Trophoblast cell (in vitro differentiated cells and primary cell): ENCODE measurements at regions not wholly inside any gene's neighbourhood (a gene's known extent, or its start where the extent isn't known, plus 50 kb on each side); places are given as distances from the start of the nearest gene placed in this dataset.

Source experiments
- DNase-seq, 2 donors: peaks; one replicate each; pipeline ENCODE4 v3.0.0-alpha.2; 2016
- H2AFZ ChIP-seq: 2 replicates; pipeline ENCODE4 v1.6.1; 2013; ENCODE audit warnings: low read length, moderate library complexity, mild to moderate bottlenecking; ENCODE audit not compliant: insufficient read depth, poor library complexity
- H2AK5ac ChIP-seq: 2 replicates; pipeline ENCODE4 v1.6.1; 2013; ENCODE audit warnings: mild to moderate bottlenecking, low read length
- H2BK120ac ChIP-seq: 2 replicates; pipeline ENCODE4 v1.6.1; 2013; ENCODE audit warnings: low read length, mild to moderate bottlenecking, moderate library complexity; ENCODE audit not compliant: insufficient read depth, poor library complexity
- H2BK12ac ChIP-seq: 2 replicates; pipeline ENCODE4 v1.6.1; 2013; ENCODE audit warnings: mild to moderate bottlenecking, low read length, moderate library complexity
- H2BK5ac ChIP-seq: 2 replicates; pipeline ENCODE4 v1.6.1; 2013; ENCODE audit warnings: low read length, low read depth, moderate library complexity, mild to moderate bottlenecking; ENCODE audit not compliant: poor library complexity
- H3K14ac ChIP-seq: 2 replicates; pipeline ENCODE4 v1.6.1; 2013; ENCODE audit warnings: mild to moderate bottlenecking, low read length
- H3K18ac ChIP-seq: 2 replicates; pipeline ENCODE4 v1.6.1; 2013; ENCODE audit warnings: mild to moderate bottlenecking, low read length
- H3K23ac ChIP-seq: 2 replicates; pipeline ENCODE4 v1.6.1; 2013; ENCODE audit warnings: low read length
- H3K27ac ChIP-seq: 2 replicates; pipeline ENCODE4 v1.5.1; 2013; ENCODE audit warnings: low read depth, mild to moderate bottlenecking, inconsistent platforms, low read length, moderate library complexity
- H3K27me3 ChIP-seq: 2 replicates; pipeline ENCODE4 v1.6.1; 2013; ENCODE audit warnings: inconsistent platforms, mild to moderate bottlenecking, low read length, moderate library complexity; ENCODE audit not compliant: insufficient read depth
- H3K36me3 ChIP-seq, 2 experiments: 1 replicate in 1 of 2; 2 replicates in 1 of 2; pipeline ENCODE4 v1.6.1; 2013; ENCODE audit warnings: low read length in 2 of 2, mild to moderate bottlenecking in 2 of 2, moderate library complexity in 1 of 2; ENCODE audit not compliant: insufficient read depth in 2 of 2, control insufficient read depth in 1 of 2
- H3K4ac ChIP-seq: 2 replicates; pipeline ENCODE4 v1.6.1; 2013; ENCODE audit warnings: low read depth, mild to moderate bottlenecking, low read length, moderate library complexity
- H3K4me1 ChIP-seq, 2 experiments: 1 replicate in 1 of 2; 2 replicates in 1 of 2; pipeline ENCODE4 v1.6.1; 2013; ENCODE audit warnings: low read length in 2 of 2, mild to moderate bottlenecking in 2 of 2, moderate library complexity in 1 of 2; ENCODE audit not compliant: insufficient read depth in 2 of 2, control insufficient read depth in 1 of 2
- H3K4me2 ChIP-seq: 2 replicates; pipeline ENCODE4 v1.6.1; 2013; ENCODE audit warnings: inconsistent platforms, mild to moderate bottlenecking, low read length, moderate library complexity
- H3K4me3 ChIP-seq: 2 replicates; pipeline ENCODE4 v1.5.1; 2013; ENCODE audit warnings: mild to moderate bottlenecking, low read depth, low read length, inconsistent platforms
- H3K79me1 ChIP-seq: one replicate; pipeline ENCODE4 v1.6.1; 2013; ENCODE audit warnings: low read length
- H3K79me2 ChIP-seq: 2 replicates; pipeline ENCODE4 v1.6.1; 2013; ENCODE audit warnings: low read length, mild to moderate bottlenecking; ENCODE audit not compliant: control insufficient read depth, insufficient read depth, poor library complexity
- H3K9ac ChIP-seq: 2 replicates; pipeline ENCODE4 v1.6.1; 2013; ENCODE audit warnings: mild to moderate bottlenecking, low read length
- H3K9me3 ChIP-seq: 2 replicates; pipeline ENCODE4 v1.6.1; 2013; ENCODE audit warnings: low read depth, mild to moderate bottlenecking, control low read depth, inconsistent platforms, low read length; ENCODE audit not compliant: insufficient read depth
- H4K12ac ChIP-seq: 2 replicates; pipeline ENCODE4 v1.6.1; 2013; ENCODE audit warnings: low read depth, mild to moderate bottlenecking, low read length, moderate library complexity
- H4K8ac ChIP-seq: 2 replicates; pipeline ENCODE4 v1.6.1; 2013; ENCODE audit warnings: low read depth, mild to moderate bottlenecking, low read length, moderate library complexity
- H4K91ac ChIP-seq: one replicate; pipeline ENCODE4 v1.6.1; 2013; ENCODE audit warnings: low read depth, mild to moderate bottlenecking, low read length, moderate library complexity
- WGBS: extraction: QIAGEN DNeasy Blood & Tissue Kit; methylation state at CpG from one replicate; pipeline ENCODE4 v1.1.7; 2013; ENCODE audit warnings: missing lambda C conversion rate; ENCODE audit not compliant: insufficient read length, insufficient coverage; ENCODE audit errors: extremely low coverage; 5-methylcytosine and 5-hydroxymethylcytosine counted together

DNA sequence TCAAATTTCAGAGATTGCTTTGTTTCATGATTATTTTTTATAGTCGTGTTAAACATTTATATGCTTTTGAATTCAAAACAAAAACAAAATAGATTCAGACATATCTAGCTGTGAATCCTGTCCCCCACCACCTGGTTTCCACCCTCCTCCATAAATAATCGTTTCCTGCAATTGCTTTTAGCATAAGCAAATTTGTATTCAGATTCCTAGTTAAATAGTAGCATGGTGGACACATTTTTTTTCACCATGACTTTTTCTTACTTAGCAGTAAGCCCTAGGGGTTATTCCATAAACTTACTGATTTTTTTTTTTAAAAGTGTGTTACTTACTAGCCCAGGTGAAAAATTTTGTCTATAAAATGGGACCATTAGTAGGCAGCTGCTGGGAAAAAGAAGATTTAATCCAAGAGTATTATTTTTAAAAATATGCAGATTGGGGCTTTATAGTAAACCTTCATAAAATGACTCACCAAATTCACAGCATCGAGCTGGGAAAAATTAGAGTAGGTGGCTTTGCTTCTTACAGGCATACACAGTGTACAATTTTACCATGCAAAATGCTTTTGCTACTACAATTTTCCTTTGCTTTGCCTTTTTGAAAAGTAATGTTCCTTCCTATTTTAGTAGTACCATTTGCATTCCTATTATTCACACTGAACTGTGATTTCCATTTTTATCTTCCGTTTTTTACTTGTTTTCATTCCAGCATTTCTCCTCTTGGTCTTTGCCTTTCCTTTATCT, 117.8 kb downstream of the BTG1 start:
- DNase-seq = no peak
- no CpG with 5 or more reads among the region's 4 CpGs for WGBS
- H4K12ac ChIP-seq = no peak overlapping the region
- no peaks in the 10 kb centered on the region for H3K4me1 ChIP-seq
- H3K23ac ChIP-seq = no peak overlapping the region
- H3K27me3 ChIP-seq = no peaks in the 10 kb centered on the region
- H2BK5ac ChIP-seq = no peak overlapping the region
- H3K4me3 ChIP-seq = no peak overlapping the region
- no peak overlapping the region for H3K4ac ChIP-seq
- H3K9me3 ChIP-seq = no peaks in the 10 kb centered on the region
- no peaks in the 10 kb centered on the region for H3K36me3 ChIP-seq
- H3K4me2 ChIP-seq = no peak overlapping the region
- no peak overlapping the region for H2AFZ ChIP-seq
- no peak overlapping the region for H3K18ac ChIP-seq
- no peak overlapping the region for H2BK12ac ChIP-seq
- no peak overlapping the region for H2AK5ac ChIP-seq
- H3K79me2 ChIP-seq = no peaks in the 10 kb centered on the region
- no peak overlapping the region for H4K8ac ChIP-seq
- no peak overlapping the region for H3K14ac ChIP-seq
- no peak overlapping the region for H2BK120ac ChIP-seq
- no peak overlapping the region for H4K91ac ChIP-seq
- no peak overlapping the region for H3K27ac ChIP-seq
- no peak overlapping the region for H3K9ac ChIP-seq
- no peaks in the 10 kb centered on the region for H3K79me1 ChIP-seq

DNA sequence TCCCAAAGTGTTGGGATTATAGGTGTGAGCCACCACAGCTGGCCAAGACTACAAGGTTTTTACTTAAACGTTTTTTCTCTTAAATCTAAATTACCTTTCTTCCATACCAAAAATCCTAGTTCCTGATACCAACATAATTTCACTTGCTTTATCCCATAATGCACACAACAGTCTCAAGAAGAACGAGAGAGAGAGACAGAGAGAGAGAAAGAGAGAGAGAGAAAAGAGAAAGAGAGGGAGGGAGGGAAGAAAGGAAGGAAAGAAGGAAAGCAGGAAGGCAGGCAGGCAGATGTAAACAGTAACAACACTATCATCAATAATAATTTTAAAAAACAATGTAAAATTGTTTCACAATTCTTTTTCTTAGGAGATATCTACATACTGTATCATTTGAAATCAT, 118.4 kb downstream of the BTG1 start:
- no peak overlapping the region for H3K27ac ChIP-seq
- WGBS = 100% methylated on average over 1 of the region's 2 CpGs
- H2AK5ac ChIP-seq = no peak overlapping the region
- H3K27me3 ChIP-seq = no peaks in the 10 kb centered on the region
- H3K23ac ChIP-seq = no peak overlapping the region
- H2BK5ac ChIP-seq = no peak overlapping the region
- no peak overlapping the region for H3K4ac ChIP-seq
- H2BK120ac ChIP-seq = no peak overlapping the region
- H3K9me3 ChIP-seq = no peaks in the 10 kb centered on the region
- H4K12ac ChIP-seq = no peak overlapping the region
- H3K14ac ChIP-seq = no peak overlapping the region
- no peak overlapping the region for H2AFZ ChIP-seq
- no peaks in the 10 kb centered on the region for H3K4me1 ChIP-seq
- no peaks in the 10 kb centered on the region for H3K79me1 ChIP-seq
- H4K91ac ChIP-seq = no peak overlapping the region
- H3K4me2 ChIP-seq = no peak overlapping the region
- no peak overlapping the region for H3K4me3 ChIP-seq
- no peaks in the 10 kb centered on the region for H3K79me2 ChIP-seq
- no peak overlapping the region for H4K8ac ChIP-seq
- DNase-seq = no peak
- no peak overlapping the region for H3K9ac ChIP-seq
- no peaks in the 10 kb centered on the region for H3K36me3 ChIP-seq
- H3K18ac ChIP-seq = no peak overlapping the region
- H2BK12ac ChIP-seq = no peak overlapping the region

DNA sequence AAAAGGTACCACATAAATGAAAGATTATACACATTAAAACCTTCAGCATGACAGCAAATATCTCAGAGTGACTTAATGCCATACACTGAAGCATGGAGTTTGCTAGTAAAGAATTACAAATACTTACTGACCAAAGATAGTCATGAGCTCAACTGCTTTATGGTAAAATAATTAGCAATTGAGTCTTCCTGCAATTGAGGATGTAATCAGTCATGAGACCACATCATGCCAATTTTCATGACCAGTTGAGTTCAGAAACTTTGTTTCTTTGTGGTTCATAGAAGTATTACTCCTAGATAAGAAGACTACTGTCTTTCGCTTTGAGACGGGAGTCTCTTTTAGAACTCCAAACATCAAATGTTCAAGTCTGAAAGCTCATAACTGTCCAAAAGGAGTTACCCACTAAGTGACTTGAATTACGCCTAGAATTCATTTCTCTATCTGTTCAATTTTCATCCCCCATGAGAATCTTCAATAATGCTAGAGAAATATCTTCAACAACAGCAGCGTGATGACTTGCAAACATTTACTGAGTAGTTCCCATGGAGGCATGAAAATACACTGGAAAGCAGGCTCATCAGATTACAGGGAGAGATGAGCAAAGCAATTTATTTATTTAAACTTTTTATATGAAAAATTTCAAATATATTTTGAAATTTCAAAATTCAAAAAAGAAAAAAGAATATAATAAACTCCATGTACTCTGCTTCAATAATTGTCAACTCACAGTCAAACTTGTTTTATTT, 120.0 kb downstream of the BTG1 start:
- Histone ChIP-seq H3K9me3 (no peaks in the 10 kb centered on the region), H2AK5ac (no peak overlapping the region), H4K12ac (no peak overlapping the region), H3K4ac (no peak overlapping the region), H3K36me3 (no peaks in the 10 kb centered on the region), H3K18ac (no peak overlapping the region), H3K79me1 (no peaks in the 10 kb centered on the region), H2BK120ac (no peak overlapping the region), H3K14ac (no peak overlapping the region), H2AFZ (no peak overlapping the region), H3K27ac (no peak overlapping the region), H4K91ac (no peak overlapping the region), H3K4me1 (no peaks in the 10 kb centered on the region), H3K4me3 (no peak overlapping the region), H3K79me2 (no peaks in the 10 kb centered on the region), H4K8ac (no peak overlapping the region), H3K27me3 (no peaks in the 10 kb centered on the region), H2BK12ac (no peak overlapping the region), H3K23ac (no peak overlapping the region), H2BK5ac (no peak overlapping the region), H3K9ac (no peak overlapping the region), H3K4me2 (no peak overlapping the region)
- no CpG with 5 or more reads among the region's 4 CpGs for WGBS
- no peak for DNase-seq

DNA sequence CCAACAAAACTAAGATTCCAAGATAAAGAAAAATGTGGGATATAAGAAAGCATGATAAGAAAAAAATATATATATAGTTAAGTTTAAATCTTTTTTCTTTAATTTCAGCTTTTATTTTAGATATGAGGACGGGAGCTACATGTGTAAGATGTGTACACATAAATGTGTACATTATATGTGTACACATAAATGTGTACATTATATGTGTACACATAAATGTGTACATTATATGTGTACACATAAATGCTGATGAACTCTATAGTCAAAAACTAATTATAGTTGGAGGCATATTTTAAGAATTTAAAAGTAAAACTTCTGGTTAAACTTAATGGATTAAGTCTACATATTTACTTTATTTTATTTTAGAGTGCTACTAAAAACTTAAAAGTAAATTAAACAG, 123.6 kb downstream of the BTG1 start:
- H3K4me3 ChIP-seq = no peak overlapping the region
- DNase-seq = no peak
- WGBS = no CpG with 5 or more reads among the region's 1 CpG
- H4K8ac ChIP-seq = no peak overlapping the region
- H3K79me2 ChIP-seq = no peaks in the 10 kb centered on the region
- no peak overlapping the region for H2BK120ac ChIP-seq
- H3K14ac ChIP-seq = no peak overlapping the region
- no peaks in the 10 kb centered on the region for H3K4me1 ChIP-seq
- H3K9ac ChIP-seq = no peak overlapping the region
- no peaks in the 10 kb centered on the region for H3K79me1 ChIP-seq
- no peak overlapping the region for H2AK5ac ChIP-seq
- H4K12ac ChIP-seq = no peak overlapping the region
- H2BK12ac ChIP-seq = no peak overlapping the region
- H3K9me3 ChIP-seq = no peaks in the 10 kb centered on the region
- no peak overlapping the region for H3K27ac ChIP-seq
- H3K36me3 ChIP-seq = no peaks in the 10 kb centered on the region
- H3K18ac ChIP-seq = no peak overlapping the region
- H2BK5ac ChIP-seq = no peak overlapping the region
- H3K4ac ChIP-seq = no peak overlapping the region
- H3K4me2 ChIP-seq = no peak overlapping the region
- no peak overlapping the region for H3K23ac ChIP-seq
- H2AFZ ChIP-seq = no peak overlapping the region
- no peak overlapping the region for H4K91ac ChIP-seq
- no peaks in the 10 kb centered on the region for H3K27me3 ChIP-seq
